ENCODE measurements at regions not wholly inside any gene's neighbourhood (a gene's known extent, or its start where the extent isn't known, plus 50 kb on each side); places are given as distances from the start of the nearest gene placed in this dataset.

DNA sequence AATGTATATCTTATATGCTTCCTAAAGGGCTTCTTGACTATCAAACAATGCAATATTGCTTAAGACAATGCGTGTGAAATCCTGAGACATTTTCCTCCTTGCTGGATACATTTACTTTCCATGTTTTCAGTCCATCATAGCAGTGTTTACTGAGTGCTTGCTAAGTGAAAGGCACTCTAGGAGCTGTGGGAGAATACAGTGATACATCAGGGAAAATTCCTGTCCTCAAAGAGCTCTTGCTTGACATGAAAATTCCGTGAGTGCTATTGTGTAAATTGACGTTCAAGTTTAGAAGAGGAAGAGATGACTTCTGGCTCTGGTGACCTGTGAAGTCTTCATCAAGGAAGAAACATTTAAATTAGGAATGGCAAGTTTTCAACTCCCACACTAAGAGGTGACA is 449.4 kb upstream of the SOX11 start:
- TF ChIP-seq, protein P1, sequence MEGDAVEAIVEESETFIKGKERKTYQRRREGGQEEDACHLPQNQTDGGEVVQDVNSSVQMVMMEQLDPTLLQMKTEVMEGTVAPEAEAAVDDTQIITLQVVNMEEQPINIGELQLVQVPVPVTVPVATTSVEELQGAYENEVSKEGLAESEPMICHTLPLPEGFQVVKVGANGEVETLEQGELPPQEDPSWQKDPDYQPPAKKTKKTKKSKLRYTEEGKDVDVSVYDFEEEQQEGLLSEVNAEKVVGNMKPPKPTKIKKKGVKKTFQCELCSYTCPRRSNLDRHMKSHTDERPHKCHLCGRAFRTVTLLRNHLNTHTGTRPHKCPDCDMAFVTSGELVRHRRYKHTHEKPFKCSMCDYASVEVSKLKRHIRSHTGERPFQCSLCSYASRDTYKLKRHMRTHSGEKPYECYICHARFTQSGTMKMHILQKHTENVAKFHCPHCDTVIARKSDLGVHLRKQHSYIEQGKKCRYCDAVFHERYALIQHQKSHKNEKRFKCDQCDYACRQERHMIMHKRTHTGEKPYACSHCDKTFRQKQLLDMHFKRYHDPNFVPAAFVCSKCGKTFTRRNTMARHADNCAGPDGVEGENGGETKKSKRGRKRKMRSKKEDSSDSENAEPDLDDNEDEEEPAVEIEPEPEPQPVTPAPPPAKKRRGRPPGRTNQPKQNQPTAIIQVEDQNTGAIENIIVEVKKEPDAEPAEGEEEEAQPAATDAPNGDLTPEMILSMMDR (IDR thresholded peaks at IDR 0.05; ENCODE audit: low read depth, low read length, missing control alignments), result no peak
- Histone ChIP-seq H3K27ac (no peak overlapping the region), H3K4me3 (ENCODE audit: low read depth, low read length) (no peak overlapping the region), H3K27me3 (replicated peaks) (no peaks in the 10 kb centered on the region), H3K36me3 (replicated peaks) (no peaks in the 10 kb centered on the region)
- in situ Hi-C loops (cut with HindIII; ENCODE audit: low pct_ligation_motif_present, low sequenced_read_pairs), result no loop called here
- no peak for DNase-seq

DNA sequence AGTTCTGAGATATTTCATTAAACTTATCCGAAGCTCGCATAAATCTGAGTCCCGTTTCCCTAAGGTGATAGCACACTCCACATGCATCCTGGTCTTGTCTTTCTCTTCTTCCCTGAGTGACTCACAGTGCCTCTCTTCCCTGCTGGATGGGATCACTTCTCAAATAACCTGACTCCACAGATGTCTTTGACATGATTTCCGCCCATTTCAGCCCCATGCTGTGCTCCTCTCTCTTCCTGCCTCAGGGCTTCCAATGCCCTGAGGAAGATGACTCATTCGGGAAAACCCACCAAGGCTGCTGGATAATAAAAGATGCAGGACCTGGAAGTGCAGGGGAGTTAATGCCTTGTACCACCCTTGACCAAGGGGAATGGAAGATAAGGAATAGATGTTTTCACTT is 441.7 kb upstream of the SOX11 start:
- TF ChIP-seq, protein P1 (IDR thresholded peaks at IDR 0.05; ENCODE audit: low read depth, low read length, missing control alignments), result no peak
- in situ Hi-C loops (cut with HindIII; ENCODE audit: low pct_ligation_motif_present, low sequenced_read_pairs), result no loop called here
- H3K36me3 ChIP-seq (replicated peaks), result no peaks in the 10 kb centered on the region
- no peak overlapping the region for H3K27ac ChIP-seq
- DNase-seq, result peak; percentile 63
- H3K4me3 ChIP-seq (ENCODE audit: low read depth, low read length), result no peak overlapping the region
- H3K27me3 ChIP-seq (replicated peaks), result no peaks in the 10 kb centered on the region

DNA sequence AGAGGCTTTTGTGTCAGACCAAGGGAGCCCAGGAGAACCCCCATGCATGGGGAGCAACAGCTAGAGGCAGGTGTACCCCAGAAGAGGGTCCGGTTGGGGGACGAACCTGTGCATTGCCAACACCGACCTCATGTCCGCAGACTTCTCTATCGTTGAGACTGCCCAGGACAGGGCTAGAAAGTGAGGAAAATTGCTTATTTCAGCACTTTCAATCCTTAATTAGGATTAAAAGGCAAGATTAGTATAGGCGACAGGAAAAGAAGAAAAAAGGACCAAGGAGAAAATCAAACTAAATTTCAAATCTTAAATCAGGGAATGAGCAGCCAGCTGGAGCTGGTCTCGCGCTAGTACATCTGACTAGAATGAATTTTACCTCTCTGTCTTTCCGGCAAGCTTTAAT is 438.9 kb upstream of the SOX11 start:
- no peak for DNase-seq
- TF ChIP-seq, protein P1 (IDR thresholded peaks at IDR 0.05; ENCODE audit: low read depth, low read length, missing control alignments), result no peak
- H3K27me3 ChIP-seq (replicated peaks), result no peaks in the 10 kb centered on the region
- in situ Hi-C loops (cut with HindIII; ENCODE audit: low pct_ligation_motif_present, low sequenced_read_pairs), result no loop called here
- no peak overlapping the region for H3K4me3 ChIP-seq (ENCODE audit: low read depth, low read length)
- no peaks in the 10 kb centered on the region for H3K36me3 ChIP-seq (replicated peaks)
- H3K27ac ChIP-seq, result no peak overlapping the region

DNA sequence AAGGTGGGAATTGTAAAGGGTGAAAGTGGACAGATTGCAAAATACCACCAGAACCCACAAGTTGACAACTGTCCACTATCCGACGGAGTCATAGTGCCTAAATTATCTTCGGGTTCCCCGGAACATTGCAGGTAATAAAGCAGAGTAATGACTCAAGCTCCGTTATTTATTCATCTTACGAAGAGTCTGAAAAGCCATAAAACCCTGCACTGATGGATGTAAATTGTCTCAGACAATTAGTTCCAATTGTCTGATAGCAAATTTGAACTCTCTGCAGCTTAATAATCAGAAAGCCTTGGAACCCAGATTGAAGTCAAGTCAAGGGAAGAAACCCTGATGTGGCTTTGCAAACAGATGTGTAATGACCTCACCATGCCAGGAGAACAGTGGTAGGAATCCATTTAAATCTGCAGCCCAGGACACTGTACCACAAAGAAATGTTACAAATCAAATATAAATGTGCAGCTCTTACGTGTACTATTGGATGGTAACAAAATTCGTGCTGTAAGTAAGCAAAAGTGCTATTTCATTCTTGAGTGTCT is 437.3 kb upstream of the SOX11 start:
- no peaks in the 10 kb centered on the region for H3K36me3 ChIP-seq (replicated peaks)
- no peak overlapping the region for H3K4me3 ChIP-seq (ENCODE audit: low read depth, low read length)
- H3K27me3 ChIP-seq (replicated peaks), result no peaks in the 10 kb centered on the region
- in situ Hi-C loops (cut with HindIII; ENCODE audit: low pct_ligation_motif_present, low sequenced_read_pairs), result no loop called here
- TF ChIP-seq, protein P1 (IDR thresholded peaks at IDR 0.05; ENCODE audit: low read depth, low read length, missing control alignments), result no peak
- DNase-seq, result no peak
- H3K27ac ChIP-seq, result no peak overlapping the region

DNA sequence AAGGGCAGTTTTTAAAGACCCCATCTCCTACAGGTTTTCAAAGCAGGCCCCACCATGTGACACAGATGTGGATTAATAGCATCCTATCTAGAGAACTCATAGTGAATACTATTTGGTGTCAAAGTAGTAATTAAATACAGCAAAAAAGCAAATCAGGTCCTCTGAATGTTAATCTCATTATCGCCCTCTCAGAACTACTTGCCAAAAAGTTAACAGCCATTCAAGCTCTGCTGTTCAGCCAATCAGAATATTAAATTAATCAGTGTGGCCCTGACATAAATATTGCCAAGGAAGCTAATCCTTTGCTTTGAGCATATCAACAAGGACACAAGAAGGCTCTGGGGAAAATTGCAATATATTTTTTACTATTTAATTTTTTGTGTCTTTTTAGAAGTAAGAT is 428.9 kb upstream of the SOX11 start:
- no peaks in the 10 kb centered on the region for H3K36me3 ChIP-seq (replicated peaks)
- TF ChIP-seq, protein P1 (IDR thresholded peaks at IDR 0.05; ENCODE audit: low read depth, low read length, missing control alignments), result no peak
- no peak overlapping the region for H3K27ac ChIP-seq
- DNase-seq, result no peak
- H3K27me3 ChIP-seq (replicated peaks), result no peaks in the 10 kb centered on the region
- no peak overlapping the region for H3K4me3 ChIP-seq (ENCODE audit: low read depth, low read length)
- in situ Hi-C loops (cut with HindIII; ENCODE audit: low pct_ligation_motif_present, low sequenced_read_pairs), result no loop called here

DNA sequence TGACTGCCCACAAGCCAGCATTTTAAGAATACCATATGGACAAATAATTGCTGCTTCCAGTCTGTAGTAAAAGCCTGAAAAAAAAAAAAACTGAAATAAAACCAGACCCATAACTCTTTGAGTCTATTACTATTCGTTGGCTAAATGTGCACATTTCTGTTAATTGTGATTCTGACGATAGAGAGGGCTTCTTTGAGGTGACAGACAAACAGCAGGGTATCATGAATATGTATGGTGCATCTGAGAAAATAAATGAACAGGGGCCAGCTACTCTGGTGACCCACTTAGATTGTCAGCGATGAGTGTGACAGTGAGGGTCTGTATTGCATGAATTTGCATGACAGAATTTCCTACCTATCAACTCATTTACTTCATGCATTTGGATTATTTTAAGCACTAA is 427.8 kb upstream of the SOX11 start:
- TF ChIP-seq, protein P1 (IDR thresholded peaks at IDR 0.05; ENCODE audit: low read depth, low read length, missing control alignments), result no peak
- no peak overlapping the region for H3K27ac ChIP-seq
- DNase-seq, result no peak
- no peaks in the 10 kb centered on the region for H3K27me3 ChIP-seq (replicated peaks)
- in situ Hi-C loops (cut with HindIII; ENCODE audit: low pct_ligation_motif_present, low sequenced_read_pairs), result no loop called here
- H3K36me3 ChIP-seq (replicated peaks), result no peaks in the 10 kb centered on the region
- H3K4me3 ChIP-seq (ENCODE audit: low read depth, low read length), result no peak overlapping the region
